Heart left ventricle (tissue), 16 donors: ENCODE measurements at regions not wholly inside any gene's neighbourhood (a gene's known extent, or its start where the extent isn't known, plus 50 kb on each side); places are given as distances from the start of the nearest gene placed in this dataset.

Source experiments
- ATAC-seq, 4 donors: fragments of 200-7000 bp; cut with Tn5 transposase; one replicate each; pipeline ENCODE4 v1.9.1; 2020 to 2022; ENCODE audit warnings: moderate library complexity in 4 of 4, mild to moderate bottlenecking in 3 of 4, moderate number of reproducible peaks in 1 of 4
- DNase-seq, 5 donors: peaks; one replicate each; pipeline ENCODE4 v3.0.0-alpha.2; 2020
- H3K27ac ChIP-seq, 12 donors: fragments of 200-600 bp; sonication (generic) in 4 of 12; one replicate each; pipeline versions ENCODE4 v1.5.0 to v1.8.0; 2016 to 2022; ENCODE audit warnings: mild to moderate bottlenecking in 2 of 12
- H3K27me3 ChIP-seq, 9 donors: fragments of 200-600 bp; sonication (generic) in 2 of 9; one replicate each; pipeline versions ENCODE4 v1.5.1 to v1.8.0; 2016 to 2022; ENCODE audit warnings: mild to moderate bottlenecking in 3 of 9
- H3K36me3 ChIP-seq, 9 donors: fragments of 200-600 bp; sonication (generic) in 2 of 9; one replicate each; pipeline versions ENCODE4 v1.5.0 to v1.8.0; 2018 to 2022; ENCODE audit warnings: mild to moderate bottlenecking in 2 of 9
- H3K4me1 ChIP-seq, 12 donors: fragments of 200-600 bp; sonication (generic) in 4 of 12; one replicate each; pipeline versions ENCODE4 v1.5.0 to v1.8.0; 2016 to 2022; ENCODE audit warnings: mild to moderate bottlenecking in 3 of 12
- H3K4me3 ChIP-seq, 12 donors: fragments of 200-600 bp; sonication (generic) in 4 of 12; one replicate each; pipeline versions ENCODE4 v1.5.0 to v1.8.0; 2017 to 2022; ENCODE audit warnings: mild to moderate bottlenecking in 9 of 12, moderate library complexity in 4 of 12
- H3K9me3 ChIP-seq, 12 donors: fragments of 200-600 bp; sonication (generic) in 4 of 12; one replicate each; pipeline versions ENCODE4 v1.5.0 to v1.8.0; 2016 to 2022; ENCODE audit warnings: mild to moderate bottlenecking in 1 of 12
- POLR2A ChIP-seq, 2 donors: fragments of 450-650 bp; IDR thresholded peaks; one replicate each; pipeline ENCODE4 v1.6.1; 2017; ENCODE audit warnings: antibody characterized with exemption in 2 of 2, mild to moderate bottlenecking in 2 of 2, moderate library complexity in 2 of 2
- WGBS, 4 donors: extraction: QIAGEN DNeasy Blood & Tissue Kit in 2 of 4; methylation state at CpG; one replicate each; pipeline versions ENCODE4 v1.1.5 to v1.1.7; 2013 to 2018; 5-methylcytosine and 5-hydroxymethylcytosine counted together
- intact Hi-C, 10 donors: fragments of 100-400 bp; cut with DNase I; formaldehyde crosslinking; loops; one replicate each; pipeline versions ENCODE4 v1.11.1 to v1.14.2; 2022
- TF ChIP-seq, protein P1 (sequence below), 12 donors: fragments of 200-600 bp; sonication (generic) in 4 of 12; IDR thresholded peaks; one replicate each; pipeline versions ENCODE4 v1.5.0 to v1.8.0; 2018 to 2022; ENCODE audit warnings: antibody characterized with exemption in 12 of 12, mild to moderate bottlenecking in 5 of 12
- donor health status: ischemic (EF 13 %, LVEDD 7.1; RV severe dilation, severe dysfunction).
- donor health status: healthy with polysubstance abuse.
- donor health status: DM: no; HTN: yes; CAD: no.
- donor health status: DM: no; HTN: no; CAD: no.
- donor health status: ischemic (EF 25% LVEDD 6.9; RV normal size, moderate dysfunction).
- donor health status: ischemic (EF 25% LVEDD 5.7; RV mildly dilated, moderate dysfunction).
- donor health status: healthy.
- donor health status: DM: yes; HTN: yes; CAD: no.
- donor health status: ischemic (EF 35%, LVEDD 5.7; RV mildly dilated, moderate dysfunction).
- donor health status: nonischemic (EF 11% LVEDD 7.7; RV severe dilation, severe dysfunction).
- donor health status: DM: yes; HTN: yes; CAD: no.
- donor health status: PGD.
- donor health status: ischemic (EF 29% LVEDD 5.4; RV normal size, mild dysfunction).
- donor health status: nonischemic (EF 23%, LVEDD 6.1; RV moderate dilation, normal function).

DNA sequence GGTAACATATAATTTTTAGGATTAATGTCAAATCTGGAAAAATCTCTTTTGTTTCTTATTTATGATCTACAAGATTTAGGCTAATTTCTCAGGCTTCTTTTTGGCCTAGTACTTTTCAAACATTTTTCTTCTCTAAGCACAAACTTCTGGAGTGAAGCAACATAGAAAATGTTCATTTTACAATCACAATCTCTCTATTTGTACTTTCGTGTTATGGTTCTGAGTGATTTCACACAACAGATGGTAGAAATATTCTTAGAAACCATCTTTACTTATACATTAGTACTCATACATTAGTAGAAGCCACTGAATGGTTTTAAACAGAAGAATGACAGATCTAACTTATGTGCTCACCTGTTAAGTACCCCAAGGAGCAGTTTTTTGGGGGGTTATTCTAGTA, 106.3 kb upstream of the ANO3 start:
- Histone ChIP-seq H3K36me3 (no peaks in the 10 kb centered on the region), H3K27me3 (no peaks in the 10 kb centered on the region), H3K9me3 (no peaks in the 10 kb centered on the region), H3K4me1 (no peaks in the 10 kb centered on the region), H3K4me3 (no peak overlapping the region), H3K27ac (no peak overlapping the region)
- TF ChIP-seq POLR2A (IDR thresholded peaks at IDR 0.05): no peak
- TF ChIP-seq, protein P1, sequence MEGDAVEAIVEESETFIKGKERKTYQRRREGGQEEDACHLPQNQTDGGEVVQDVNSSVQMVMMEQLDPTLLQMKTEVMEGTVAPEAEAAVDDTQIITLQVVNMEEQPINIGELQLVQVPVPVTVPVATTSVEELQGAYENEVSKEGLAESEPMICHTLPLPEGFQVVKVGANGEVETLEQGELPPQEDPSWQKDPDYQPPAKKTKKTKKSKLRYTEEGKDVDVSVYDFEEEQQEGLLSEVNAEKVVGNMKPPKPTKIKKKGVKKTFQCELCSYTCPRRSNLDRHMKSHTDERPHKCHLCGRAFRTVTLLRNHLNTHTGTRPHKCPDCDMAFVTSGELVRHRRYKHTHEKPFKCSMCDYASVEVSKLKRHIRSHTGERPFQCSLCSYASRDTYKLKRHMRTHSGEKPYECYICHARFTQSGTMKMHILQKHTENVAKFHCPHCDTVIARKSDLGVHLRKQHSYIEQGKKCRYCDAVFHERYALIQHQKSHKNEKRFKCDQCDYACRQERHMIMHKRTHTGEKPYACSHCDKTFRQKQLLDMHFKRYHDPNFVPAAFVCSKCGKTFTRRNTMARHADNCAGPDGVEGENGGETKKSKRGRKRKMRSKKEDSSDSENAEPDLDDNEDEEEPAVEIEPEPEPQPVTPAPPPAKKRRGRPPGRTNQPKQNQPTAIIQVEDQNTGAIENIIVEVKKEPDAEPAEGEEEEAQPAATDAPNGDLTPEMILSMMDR (IDR thresholded peaks at IDR 0.05): no peak
- ATAC-seq: no peak
- no peak for DNase-seq
- intact Hi-C loops: loop anchor here in 8 of 10 donors (2.0 to 10.0 kb wide), 3 partner anchors 241 to 243 kb away; no protein-coding TSS in a partner anchor
- 75 to 91% (median 83%) methylated on average over 1 of the region's 1 CpG for WGBS, 4 donors

DNA sequence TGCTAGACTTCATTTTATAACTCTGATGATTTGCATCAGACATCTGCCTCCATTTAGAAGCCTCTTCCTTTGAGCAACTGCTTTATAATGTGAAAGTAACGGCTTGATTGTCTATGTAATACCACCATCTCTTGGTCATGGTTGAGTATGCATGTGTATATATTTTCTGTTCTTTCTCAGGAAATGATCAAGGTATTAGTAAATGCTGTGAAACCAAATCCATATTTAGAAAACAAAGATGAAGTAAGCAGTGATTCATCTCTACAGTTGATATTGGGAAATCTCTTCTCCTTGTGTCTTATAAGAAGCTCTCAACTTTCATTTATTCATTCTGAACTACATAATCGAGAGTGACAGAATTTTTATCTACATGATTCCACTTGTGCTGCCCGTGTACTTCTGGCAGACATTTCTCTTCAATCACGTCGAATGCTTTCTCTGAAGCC, 104.6 kb upstream of the ANO3 start:
- WGBS, 4 donors: 30 to 50% (median 41%) methylated on average over 5 of the region's 5 CpGs
- intact Hi-C loops: loop anchor here in 8 of 10 donors (2.0 to 10.0 kb wide), 3 partner anchors 243 to 245 kb away; no protein-coding TSS in a partner anchor

DNA sequence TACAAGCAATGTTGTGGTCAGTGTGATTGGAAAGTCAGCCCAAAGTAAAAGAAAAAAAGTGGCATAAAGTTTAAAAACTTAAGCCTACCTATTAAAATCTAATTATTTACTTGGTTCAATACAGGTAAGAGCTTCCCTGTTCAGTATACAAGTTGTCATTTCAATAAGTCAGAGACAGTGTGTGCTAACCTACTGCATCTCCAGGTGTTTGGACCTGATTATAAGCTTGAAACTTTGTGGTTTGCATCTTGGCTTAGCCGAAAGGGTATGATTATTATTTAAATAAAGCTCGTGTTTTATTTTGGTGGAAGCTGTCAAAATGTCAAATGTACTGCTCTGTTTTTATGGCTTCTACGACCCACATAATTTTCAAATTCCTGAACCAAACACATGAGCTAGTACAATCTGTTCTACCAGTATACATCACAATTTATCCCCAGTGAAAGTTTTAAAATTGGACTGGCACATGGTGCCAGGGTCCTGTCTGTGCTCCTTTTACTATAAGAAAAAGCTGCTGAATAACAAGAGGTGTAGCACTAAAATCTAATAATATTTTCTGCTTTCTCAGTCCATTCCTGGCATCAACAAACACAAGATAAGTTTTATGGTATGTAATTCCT, 103.9 kb upstream of the ANO3 start:
- ATAC-seq: no peak
- Histone ChIP-seq H3K27ac (no peak overlapping the region), H3K4me3 (no peak overlapping the region), H3K27me3 (no peaks in the 10 kb centered on the region), H3K36me3 (no peaks in the 10 kb centered on the region), H3K4me1 (no peaks in the 10 kb centered on the region), H3K9me3 (no peaks in the 10 kb centered on the region)
- DNase-seq: no peak
- intact Hi-C loops: loop anchor here in 9 of 10 donors (2.0 to 10.0 kb wide), 4 partner anchors 243 to 247 kb away; no protein-coding TSS in a partner anchor
- TF ChIP-seq POLR2A (IDR thresholded peaks at IDR 0.05): no peak
- TF ChIP-seq, protein P1 (IDR thresholded peaks at IDR 0.05): no peak
- 17 to 79% (median 76%) methylated on average over 3 of the region's 3 CpGs for WGBS, 4 donors

More for the DNA sequence above, 104.6 kb upstream of the ANO3 start:
- H3K4me3 ChIP-seq: no peak overlapping the region
- H3K36me3 ChIP-seq: no peaks in the 10 kb centered on the region
- H3K4me1 ChIP-seq: no peaks in the 10 kb centered on the region
- H3K27ac ChIP-seq: no peak overlapping the region
- peak in 1 of 4 donors; percentile 63 for ATAC-seq
- H3K27me3 ChIP-seq: no peaks in the 10 kb centered on the region
- no peaks in the 10 kb centered on the region for H3K9me3 ChIP-seq
- no peak for DNase-seq
- TF ChIP-seq, protein P1 (IDR thresholded peaks at IDR 0.05): peak in 9 of 12 donors; percentile 10 to 53 (median 46)
- TF ChIP-seq POLR2A (IDR thresholded peaks at IDR 0.05): no peak

DNA sequence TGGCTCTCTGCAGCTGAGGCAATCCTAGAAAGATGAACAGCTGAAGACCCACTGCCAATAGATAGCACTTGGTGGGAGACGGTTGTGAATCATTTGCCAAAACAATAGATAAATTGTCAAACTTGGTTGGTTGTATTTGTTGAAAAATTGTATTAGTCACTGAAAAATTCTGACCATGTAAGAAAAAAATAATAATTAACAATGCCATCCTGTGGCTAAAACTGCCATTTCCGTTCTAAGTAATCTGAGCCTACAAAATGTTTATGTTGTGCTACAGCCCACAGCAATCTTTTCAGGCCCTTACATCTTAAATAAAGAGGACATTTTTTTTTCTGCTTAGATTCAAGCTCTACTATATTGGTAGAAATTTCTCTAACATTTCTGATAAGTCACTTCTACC, 103.2 kb upstream of the ANO3 start:
- no peak for DNase-seq
- H3K4me3 ChIP-seq: no peak overlapping the region
- intact Hi-C loops: loop anchor here in 6 of 10 donors (2.0 to 10.0 kb wide), 3 partner anchors 244 to 248 kb away; no protein-coding TSS in a partner anchor
- H3K4me1 ChIP-seq: no peaks in the 10 kb centered on the region
- TF ChIP-seq, protein P1 (IDR thresholded peaks at IDR 0.05): no peak
- TF ChIP-seq POLR2A (IDR thresholded peaks at IDR 0.05): no peak
- WGBS, 4 donors: 54 to 77% (median 62%) methylated on average over 2 of the region's 2 CpGs
- H3K27ac ChIP-seq: no peak overlapping the region
- H3K36me3 ChIP-seq: no peaks in the 10 kb centered on the region
- no peak for ATAC-seq
- no peaks in the 10 kb centered on the region for H3K9me3 ChIP-seq
- no peaks in the 10 kb centered on the region for H3K27me3 ChIP-seq
